ENCODE measurements at regions not wholly inside any gene's neighbourhood (a gene's known extent, or its start where the extent isn't known, plus 50 kb on each side); places are given as distances from the start of the nearest gene placed in this dataset.
A peak's percentile ranks its signal among the peaks of the same experiment; 100 is the strongest.

- no peak for TF ChIP-seq POLR2AphosphoS5 (IDR thresholded peaks at IDR 0.05; ENCODE audit: low read depth, low read length)
- no peak for TF ChIP-seq CTCF (IDR thresholded peaks at IDR 0.05)
- TF ChIP-seq TCF7L2 (IDR thresholded peaks at IDR 0.05; ENCODE audit: low read depth, low read length), result no peak
- TF ChIP-seq SIN3A (IDR thresholded peaks at IDR 0.05; ENCODE audit: borderline replicate concordance, insufficient read depth, low read depth, low read length), result no peak
- TF ChIP-seq REST (IDR thresholded peaks at IDR 0.05; ENCODE audit: insufficient read depth in 1 of 2, low read depth in 2 of 2, low read length in 1 of 2), result no peak
Measured at GRCh38 chr6:146898888-146899227, 300.1 kb downstream of the ADGB start.

DNA sequence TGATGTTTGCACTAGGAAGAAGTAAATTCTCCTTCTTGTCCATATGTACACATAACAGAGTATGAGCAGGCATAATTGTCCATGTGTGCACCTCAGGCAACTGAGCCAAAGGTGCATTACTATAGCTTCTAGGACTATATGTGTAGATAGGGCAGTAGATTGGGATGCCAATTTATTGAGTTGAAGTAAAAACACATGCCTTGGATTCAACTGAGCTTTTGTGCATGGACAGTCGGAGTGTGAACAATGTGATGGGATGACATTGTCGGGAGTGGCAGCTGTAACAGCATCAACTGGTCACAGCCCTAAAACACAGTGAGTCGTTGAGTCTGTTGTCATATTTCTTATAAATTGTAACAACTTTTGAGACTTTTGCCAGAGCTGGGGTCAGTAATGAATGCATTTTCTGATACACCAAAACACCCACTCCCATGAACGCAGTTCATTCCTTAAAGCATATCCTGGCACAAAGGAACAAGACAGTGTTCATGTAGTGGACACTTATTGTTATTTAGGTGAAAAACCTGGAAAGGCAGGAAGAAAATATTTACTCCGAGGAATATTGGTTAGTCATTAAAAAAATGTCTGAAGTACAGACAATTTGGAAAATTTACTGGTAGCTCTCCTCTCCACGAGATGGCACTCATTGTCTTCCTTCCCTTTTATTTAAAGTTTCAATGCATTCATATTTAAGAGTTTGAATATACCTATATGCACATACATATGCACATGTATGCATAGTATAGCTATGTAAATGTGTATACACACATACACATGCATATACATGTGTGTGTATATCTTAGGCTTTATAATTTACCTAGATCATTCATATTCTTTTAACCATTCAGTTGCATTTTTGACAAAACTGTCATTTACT lies 302.0 kb upstream of the STXBP5 start:
- no peaks in the 10 kb centered on the region for H3K27me3 ChIP-seq (ENCODE audit: control insufficient read depth, insufficient read depth, low read length)
- ChIA-PET CTCF (interaction anchor here (0.6 kb wide), 2 partner anchors 316 to 1095 kb away, joined by 3 read pairs; no protein-coding TSS in a partner anchor), POLR2A (interaction anchor here (0.6 kb wide), 1 partner anchor 317 kb away, joined by 9 read pairs; no protein-coding TSS in a partner anchor)
- intact Hi-C loops (cut with micrococcal nuclease; ENCODE audit: unreplicated experiment) (no loop called here), in situ Hi-C loops (cut with HindIII; ENCODE audit: low pct_unique_long_range_greater_than_20kb, low sequenced_read_pairs) (no loop called here)
- H3K27ac ChIP-seq (ENCODE audit: low read length), result peak overlapping the region; percentile 99
- no TSS peak for BruUV-seq (replicated peaks)
- H3K9me3 ChIP-seq (ENCODE audit: control insufficient read depth, insufficient read depth, low read depth, low read length), result no peaks in the 10 kb centered on the region
- no peak overlapping the region for H3K4me3 ChIP-seq (ENCODE audit: low read depth in 2 of 2, low read length in 2 of 2)
- no peak; the same call in 1 of the 2 replicates for ATAC-seq
- TF ChIP-seq SIN3A (IDR thresholded peaks at IDR 0.05; ENCODE audit: borderline replicate concordance, insufficient read depth, low read depth, low read length), result no peak
- no peak for TF ChIP-seq REST (IDR thresholded peaks at IDR 0.05; ENCODE audit: insufficient read depth in 1 of 2, low read depth in 2 of 2, low read length in 1 of 2)
- peak; percentile 68; the same call in 1 of the 2 replicates for TF ChIP-seq CTCF (IDR thresholded peaks at IDR 0.05)
- no peak for TF ChIP-seq POLR2AphosphoS5 (IDR thresholded peaks at IDR 0.05; ENCODE audit: low read depth, low read length)
- no peak for TF ChIP-seq TCF7L2 (IDR thresholded peaks at IDR 0.05; ENCODE audit: low read depth, low read length)
- no peaks in the 10 kb centered on the region for H3K36me3 ChIP-seq (ENCODE audit: control insufficient read depth, insufficient read depth, low read length)
- H3K4me1 ChIP-seq (ENCODE audit: control insufficient read depth, insufficient read depth, low read length), result peaks cover 33% of the 10 kb centered on the region
- DNase-seq (ENCODE audit: low read depth, low spot score), result no peak

More at GRCh38 chr6:146898888-146899227, 300.1 kb downstream of the ADGB start:
- peak overlapping the region; percentile 68; the same call in 1 of the 2 replicates for H3K27ac ChIP-seq (ENCODE audit: low read length)
- H3K36me3 ChIP-seq (ENCODE audit: control insufficient read depth, insufficient read depth, low read length), result no peaks in the 10 kb centered on the region
- H3K4me3 ChIP-seq (ENCODE audit: low read depth in 2 of 2, low read length in 2 of 2), result no peak overlapping the region
- H3K9me3 ChIP-seq (ENCODE audit: control insufficient read depth, insufficient read depth, low read depth, low read length), result no peaks in the 10 kb centered on the region
- H3K27me3 ChIP-seq (ENCODE audit: control insufficient read depth, insufficient read depth, low read length), result no peaks in the 10 kb centered on the region
- ChIA-PET POLR2A (no interaction called here), CTCF (no interaction called here)
- peaks cover 13% of the 10 kb centered on the region for H3K4me1 ChIP-seq (ENCODE audit: control insufficient read depth, insufficient read depth, low read length)
- intact Hi-C loops (cut with micrococcal nuclease; ENCODE audit: unreplicated experiment) (no loop called here), in situ Hi-C loops (cut with HindIII; ENCODE audit: low pct_unique_long_range_greater_than_20kb, low sequenced_read_pairs) (no loop called here)
- ATAC-seq, result no peak
- no peak for DNase-seq (ENCODE audit: low read depth, low spot score)
- no TSS peak for BruUV-seq (replicated peaks)
